Dendritic cell treated with granulocyte-macrophage colony-stimulating factor and Interleukin-4, amounts not matched to agents 40 ng/mL and 50 ng/mL, for 4 days (primary cell): ENCODE measurements at regions not wholly inside any gene's neighbourhood (a gene's known extent, or its start where the extent isn't known, plus 50 kb on each side); places are given as distances from the start of the nearest gene placed in this dataset.

ENCODE experiments used
- H3K27ac Mint-ChIP-seq: one replicate; pipeline ENCODE4 v1.8.0; 2022; ENCODE audit warnings: mild to moderate bottlenecking, mixed read lengths
- H3K27me3 Mint-ChIP-seq: one replicate; pipeline ENCODE4 v1.8.0; 2022; ENCODE audit warnings: mild to moderate bottlenecking, mixed read lengths
- H3K36me3 Mint-ChIP-seq: one replicate; pipeline ENCODE4 v1.8.0; 2022; ENCODE audit warnings: low read depth, mixed read lengths
- H3K4me1 Mint-ChIP-seq: one replicate; pipeline ENCODE4 v1.8.0; 2022; ENCODE audit warnings: low read depth, mixed read lengths
- H3K4me3 Mint-ChIP-seq: one replicate; pipeline ENCODE4 v1.8.0; 2022; ENCODE audit warnings: mild to moderate bottlenecking, moderate library complexity, mixed read lengths
- H3K9me3 Mint-ChIP-seq: one replicate; pipeline ENCODE4 v1.8.0; 2022; ENCODE audit warnings: mixed read lengths
- intact Hi-C: fragments of 100-400 bp; cut with micrococcal nuclease; formaldehyde crosslinking; loops from one replicate; pipeline ENCODE4 v1.15.0; 2022

DNA sequence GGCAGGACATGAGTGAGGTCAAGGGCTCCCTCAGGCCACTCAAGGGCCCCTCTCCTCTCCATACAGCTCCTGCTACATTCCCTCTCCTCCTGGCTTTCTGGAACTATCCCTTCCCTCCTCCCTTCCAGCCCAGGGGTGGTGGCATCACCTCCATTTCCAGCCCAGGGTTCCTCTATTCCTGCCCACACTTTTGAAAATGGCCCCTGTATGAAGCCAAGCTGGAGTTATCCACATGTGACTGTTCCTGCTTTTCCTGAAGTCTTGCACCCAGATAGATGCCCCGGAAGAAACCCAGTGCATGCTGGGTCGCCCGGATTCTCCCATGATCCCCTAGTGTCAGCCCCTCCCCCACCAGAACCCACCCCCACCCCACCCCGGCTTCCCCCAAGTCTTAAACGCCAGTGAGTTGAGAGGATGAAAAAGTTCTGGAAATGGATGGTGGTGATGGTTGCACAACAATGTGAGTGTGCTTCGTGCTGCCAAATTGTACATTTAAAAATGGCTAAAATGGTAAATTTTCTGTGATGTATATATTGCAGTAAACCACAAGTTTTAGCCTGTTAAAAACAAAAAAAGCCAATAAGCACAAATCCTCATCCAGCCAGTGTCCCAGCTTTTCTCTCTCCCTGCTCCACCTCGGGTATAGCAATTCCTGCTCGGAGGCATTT, 136.9 kb downstream of the SCARB1 start:
- Mint-ChIP-seq H3K27me3 (no peaks in the 10 kb centered on the region), H3K27ac (peak overlapping the region; percentile 90), H3K4me1 (peaks cover 38% of the 10 kb centered on the region), H3K36me3 (peaks cover under 1% of the 10 kb centered on the region), H3K4me3 (no peak overlapping the region), H3K9me3 (no peaks in the 10 kb centered on the region)
- intact Hi-C loops = loop anchor here (2.0 to 5.0 kb wide), 2 partner anchors 14 to 44 kb away; no protein-coding TSS in a partner anchor

DNA sequence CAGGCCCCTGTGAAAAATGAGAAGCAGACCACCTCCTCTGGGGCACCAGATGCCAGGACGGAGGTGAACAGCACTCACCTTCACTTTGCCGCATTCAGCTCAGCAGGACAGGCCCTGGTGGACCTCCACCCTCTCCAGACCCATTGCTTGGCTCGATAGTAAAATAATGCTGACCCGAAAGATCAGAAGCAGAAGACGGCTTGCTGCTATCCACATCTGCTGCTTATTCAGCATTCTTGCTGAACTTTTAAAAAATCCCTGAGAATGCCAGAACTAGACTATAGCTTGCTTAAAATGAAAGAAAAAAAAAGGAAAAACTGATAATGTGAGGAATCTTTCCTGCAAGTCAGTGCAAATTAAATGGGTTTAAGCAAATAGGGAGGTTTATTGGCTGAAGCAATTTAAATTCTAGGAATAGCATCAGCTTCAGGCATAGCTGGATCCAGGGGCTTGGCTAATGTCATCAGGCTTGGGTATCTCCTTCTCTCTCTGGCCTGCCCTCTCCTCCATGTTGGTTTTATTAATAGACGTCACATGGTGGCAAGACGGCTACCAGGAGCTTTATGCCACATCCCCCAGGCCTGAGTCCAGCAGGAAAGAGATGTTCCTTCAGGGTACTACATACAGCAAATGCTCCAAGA, 137.9 kb downstream of the SCARB1 start:
- H3K9me3 Mint-ChIP-seq = no peaks in the 10 kb centered on the region
- intact Hi-C loops = loop anchor here (2.0 to 5.0 kb wide), 2 partner anchors 13 to 43 kb away; no protein-coding TSS in a partner anchor
- peak overlapping the region; percentile 90 for H3K27ac Mint-ChIP-seq
- H3K36me3 Mint-ChIP-seq = no peaks in the 10 kb centered on the region
- H3K27me3 Mint-ChIP-seq = no peaks in the 10 kb centered on the region
- H3K4me3 Mint-ChIP-seq = no peak overlapping the region
- H3K4me1 Mint-ChIP-seq = peaks cover 48% of the 10 kb centered on the region

DNA sequence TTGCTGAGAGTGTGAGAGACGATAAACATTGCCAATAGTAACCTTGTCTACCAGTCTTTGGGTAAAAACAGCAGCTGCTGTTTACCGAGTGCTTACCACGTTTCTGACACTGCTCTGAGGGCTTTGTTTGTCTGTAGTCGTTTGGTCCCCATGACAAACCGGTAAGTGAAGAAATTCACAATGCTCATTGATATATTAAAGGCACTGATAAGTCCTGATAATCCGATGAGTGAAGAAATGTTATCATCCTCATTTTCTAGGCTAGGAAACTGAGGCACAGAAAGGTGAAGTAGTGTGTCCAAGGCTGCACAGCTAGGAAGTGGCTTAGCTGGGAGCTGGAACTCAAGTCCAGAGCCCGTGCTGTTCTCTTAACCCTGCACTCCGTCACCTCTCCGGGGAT, 138.6 kb downstream of the SCARB1 start:
- H3K27ac Mint-ChIP-seq = peak overlapping the region; percentile 90
- no peaks in the 10 kb centered on the region for H3K36me3 Mint-ChIP-seq
- no peaks in the 10 kb centered on the region for H3K9me3 Mint-ChIP-seq
- H3K4me3 Mint-ChIP-seq = no peak overlapping the region
- peaks cover 2% of the 10 kb centered on the region for H3K27me3 Mint-ChIP-seq
- intact Hi-C loops = loop anchor here (5.0 kb wide), 1 partner anchor 43 kb away; no protein-coding TSS in a partner anchor
- peaks cover 54% of the 10 kb centered on the region for H3K4me1 Mint-ChIP-seq

DNA sequence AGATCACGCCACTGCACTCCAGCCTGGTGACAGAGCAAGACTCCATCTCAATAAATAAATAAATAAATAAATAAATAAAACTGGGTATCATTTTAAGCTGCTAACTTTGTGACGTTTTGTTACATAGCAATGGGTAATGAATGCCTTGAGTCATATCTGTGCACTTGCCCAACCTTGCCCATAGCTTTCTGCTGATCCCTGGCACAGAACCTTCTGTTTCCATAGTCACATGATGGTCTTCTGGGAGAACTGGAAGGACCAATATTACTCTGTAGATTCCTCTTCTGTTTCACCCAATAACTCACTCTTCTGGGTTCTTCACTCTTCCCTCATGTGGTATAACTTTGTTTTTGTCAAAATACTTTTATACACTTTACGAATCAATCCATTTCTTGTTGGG, 140.8 kb downstream of the SCARB1 start:
- no peaks in the 10 kb centered on the region for H3K9me3 Mint-ChIP-seq
- no peak overlapping the region for H3K27ac Mint-ChIP-seq
- no peak overlapping the region for H3K4me3 Mint-ChIP-seq
- peaks cover 6% of the 10 kb centered on the region for H3K27me3 Mint-ChIP-seq
- H3K4me1 Mint-ChIP-seq = peaks cover 59% of the 10 kb centered on the region
- no peaks in the 10 kb centered on the region for H3K36me3 Mint-ChIP-seq
- intact Hi-C loops = no loop called here

DNA sequence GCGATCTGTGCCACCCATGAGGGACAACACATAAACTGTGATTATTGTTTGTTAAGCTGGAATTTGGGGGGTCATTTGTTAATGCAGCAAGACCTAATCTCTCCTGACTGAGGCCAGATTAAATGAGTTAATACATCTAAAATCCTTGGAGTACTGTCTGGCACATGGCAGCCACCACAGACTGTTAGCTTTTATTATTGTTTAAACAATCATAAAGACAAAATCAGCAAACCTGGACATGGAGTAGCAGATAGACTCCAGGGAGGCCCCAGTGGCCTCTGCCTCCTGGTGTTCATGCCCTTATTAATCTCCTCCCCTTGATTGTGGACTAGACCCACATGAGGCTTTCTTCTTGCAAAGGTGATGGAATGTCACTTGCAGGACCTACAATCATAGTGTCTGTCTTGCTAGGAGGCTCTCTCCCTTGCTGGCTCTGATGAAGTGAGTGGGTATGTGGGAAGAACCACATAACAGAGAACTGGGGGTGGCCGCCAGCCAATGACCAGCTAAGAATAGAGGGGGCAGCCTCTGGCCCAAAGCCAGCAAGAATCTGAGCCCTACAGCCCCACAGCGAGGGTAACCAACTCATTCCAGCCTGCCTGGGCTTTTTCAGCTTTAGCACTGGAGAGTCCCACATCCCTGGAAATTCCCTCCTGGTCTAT, 142.0 kb downstream of the SCARB1 start:
- Mint-ChIP-seq H3K9me3 (no peaks in the 10 kb centered on the region), H3K4me3 (no peak overlapping the region), H3K27ac (peak overlapping the region; percentile 60), H3K27me3 (peaks cover 11% of the 10 kb centered on the region), H3K4me1 (peaks cover 58% of the 10 kb centered on the region), H3K36me3 (no peaks in the 10 kb centered on the region)
- intact Hi-C loops = no loop called here

DNA sequence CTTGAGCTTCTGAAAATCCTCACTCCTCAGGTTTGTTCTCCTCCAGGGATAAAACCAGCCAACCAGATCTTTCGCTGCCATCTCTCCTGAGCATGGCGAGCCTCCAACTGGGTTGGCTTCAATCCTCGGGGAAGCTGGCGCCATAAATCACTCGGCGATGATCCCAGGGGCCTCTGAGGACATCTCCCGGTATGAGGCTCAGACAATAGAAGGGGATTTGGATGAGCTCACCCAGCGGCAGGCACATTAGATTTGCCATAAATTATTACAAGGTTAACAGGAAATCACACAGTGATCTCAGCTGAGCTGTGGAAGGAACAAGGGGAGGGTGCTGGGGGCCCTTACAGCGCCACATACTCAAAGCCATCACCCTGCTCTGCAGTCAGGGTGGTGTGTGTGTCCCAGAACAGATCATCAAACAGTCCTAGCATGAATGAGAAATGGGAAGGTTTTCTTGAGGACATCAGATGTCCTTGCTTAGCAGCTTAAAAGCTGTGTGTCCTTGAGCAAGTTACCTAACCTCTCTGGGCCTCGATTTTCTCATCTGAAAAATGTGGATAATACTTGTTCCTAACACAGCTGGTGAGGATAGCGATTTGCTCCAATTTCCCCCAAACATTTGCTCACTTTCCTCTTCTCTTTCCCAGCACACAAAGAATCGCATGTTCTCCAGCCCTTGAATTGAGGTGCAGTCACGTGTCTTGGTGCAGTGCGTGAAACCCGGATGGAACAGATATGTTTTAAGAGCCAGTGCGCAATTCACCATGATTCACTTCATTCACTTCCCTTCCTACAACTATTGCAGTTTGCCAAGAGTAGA, 142.8 kb downstream of the SCARB1 start:
- Mint-ChIP-seq H3K4me3 (no peak overlapping the region), H3K27ac (peak overlapping the region; percentile 60), H3K4me1 (peaks cover 58% of the 10 kb centered on the region), H3K27me3 (peaks cover 17% of the 10 kb centered on the region), H3K36me3 (no peaks in the 10 kb centered on the region), H3K9me3 (no peaks in the 10 kb centered on the region)
- intact Hi-C loops = no loop called here

DNA sequence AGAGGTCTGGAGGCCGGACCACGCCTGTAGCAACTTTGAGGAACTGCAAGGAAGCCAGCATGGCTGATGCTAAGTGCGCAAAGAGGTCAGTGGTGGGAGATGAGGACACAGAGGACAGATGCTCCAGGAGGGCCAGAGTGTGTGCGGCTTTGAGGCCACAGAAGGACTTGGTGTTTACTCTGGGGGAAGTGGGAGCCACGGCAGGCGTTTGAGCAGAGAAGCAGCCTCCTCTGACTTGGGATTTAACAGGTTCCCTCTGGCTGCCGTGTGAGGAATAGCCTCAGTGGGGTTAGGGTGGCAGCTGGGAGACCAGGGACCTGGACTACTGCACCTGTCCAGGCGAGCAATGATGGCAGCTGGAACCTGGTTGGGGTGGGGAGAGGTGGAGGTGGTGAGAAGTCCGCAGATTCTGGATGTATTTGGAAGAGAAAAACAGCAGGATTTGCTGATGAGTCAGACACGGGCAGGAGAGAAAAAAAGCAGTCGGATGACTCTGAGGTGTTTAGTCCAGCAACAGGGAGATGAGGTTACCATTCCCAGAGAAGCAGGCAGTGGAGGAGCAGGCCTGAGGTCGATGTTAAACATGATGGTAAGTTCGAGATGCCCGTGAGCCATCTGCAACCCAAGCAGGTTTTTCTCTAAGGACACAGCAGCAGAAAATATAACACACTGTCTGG, 143.5 kb downstream of the SCARB1 start:
- intact Hi-C loops = no loop called here
- Mint-ChIP-seq H3K36me3 (no peaks in the 10 kb centered on the region), H3K27ac (peak overlapping the region; percentile 60), H3K4me3 (no peak overlapping the region), H3K27me3 (peaks cover 23% of the 10 kb centered on the region), H3K9me3 (no peaks in the 10 kb centered on the region), H3K4me1 (peaks cover 60% of the 10 kb centered on the region)

DNA sequence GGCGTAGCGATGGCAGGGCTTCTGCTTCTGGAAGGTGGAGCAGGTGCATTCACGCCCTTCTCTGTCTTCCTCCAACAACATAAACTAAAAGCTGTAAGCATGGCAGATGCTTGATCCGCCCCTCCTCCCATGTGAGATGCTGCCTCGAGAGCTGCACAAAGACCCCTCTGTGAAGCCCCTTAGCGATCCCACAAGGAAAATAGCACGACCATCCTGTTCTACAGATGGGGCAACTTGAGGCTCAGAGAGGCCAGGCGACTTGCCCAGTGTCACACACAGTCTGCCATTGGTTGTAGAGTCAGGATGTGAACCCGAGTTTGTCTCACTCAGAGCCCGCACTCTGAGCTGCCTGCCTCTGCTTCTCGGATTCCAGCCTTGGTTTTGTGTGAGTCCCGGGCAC, 144.4 kb downstream of the SCARB1 start:
- H3K9me3 Mint-ChIP-seq = no peaks in the 10 kb centered on the region
- peak overlapping the region; percentile 60 for H3K27ac Mint-ChIP-seq
- H3K36me3 Mint-ChIP-seq = no peaks in the 10 kb centered on the region
- peaks cover 26% of the 10 kb centered on the region for H3K27me3 Mint-ChIP-seq
- peaks cover 69% of the 10 kb centered on the region for H3K4me1 Mint-ChIP-seq
- H3K4me3 Mint-ChIP-seq = no peak overlapping the region
- intact Hi-C loops = no loop called here

DNA sequence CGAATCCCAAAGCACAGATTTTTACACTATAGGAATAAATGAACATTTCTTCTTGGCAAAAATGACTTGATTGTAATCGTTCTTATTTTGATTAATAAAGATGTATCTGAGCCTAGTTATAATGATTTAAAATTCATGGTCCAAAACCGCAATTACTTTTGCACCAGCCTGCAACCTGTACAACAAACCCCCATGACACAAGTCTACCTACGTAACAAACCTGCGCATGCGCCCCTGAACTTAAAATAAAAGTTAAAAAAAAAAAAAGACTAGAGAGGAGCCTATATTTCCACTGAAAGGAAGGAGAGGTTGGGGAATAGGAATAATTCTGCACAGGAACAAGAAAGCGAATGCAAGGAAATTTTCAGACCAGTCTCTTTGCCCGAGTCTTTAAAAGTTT, 145.2 kb downstream of the SCARB1 start:
- Mint-ChIP-seq H3K9me3 (no peaks in the 10 kb centered on the region), H3K27ac (no peak overlapping the region), H3K27me3 (peaks cover 26% of the 10 kb centered on the region), H3K36me3 (no peaks in the 10 kb centered on the region), H3K4me1 (peaks cover 77% of the 10 kb centered on the region), H3K4me3 (no peak overlapping the region)
- intact Hi-C loops = no loop called here

DNA sequence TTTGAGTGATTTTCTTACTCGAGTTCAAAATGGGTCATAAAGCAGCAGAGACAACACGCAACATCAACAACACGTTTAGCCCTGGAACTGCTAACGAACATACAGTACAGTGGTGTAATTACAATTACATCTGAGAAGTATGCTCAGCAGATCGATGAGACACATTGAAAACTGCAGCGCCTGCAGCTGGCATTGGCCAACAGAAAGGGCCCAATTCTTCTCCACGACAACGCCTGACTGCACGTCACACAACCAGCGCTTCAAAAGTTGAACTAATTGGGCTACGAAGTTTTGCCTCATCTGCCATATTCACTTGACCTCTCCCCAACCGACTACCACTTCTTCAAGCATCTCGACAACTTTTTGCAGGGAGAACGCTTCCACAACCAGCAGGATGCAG, 145.6 kb downstream of the SCARB1 start:
- Mint-ChIP-seq H3K27me3 (peaks cover 26% of the 10 kb centered on the region), H3K36me3 (no peaks in the 10 kb centered on the region), H3K9me3 (no peaks in the 10 kb centered on the region), H3K4me3 (no peak overlapping the region), H3K27ac (no peak overlapping the region), H3K4me1 (peaks cover 77% of the 10 kb centered on the region)
- intact Hi-C loops = no loop called here

DNA sequence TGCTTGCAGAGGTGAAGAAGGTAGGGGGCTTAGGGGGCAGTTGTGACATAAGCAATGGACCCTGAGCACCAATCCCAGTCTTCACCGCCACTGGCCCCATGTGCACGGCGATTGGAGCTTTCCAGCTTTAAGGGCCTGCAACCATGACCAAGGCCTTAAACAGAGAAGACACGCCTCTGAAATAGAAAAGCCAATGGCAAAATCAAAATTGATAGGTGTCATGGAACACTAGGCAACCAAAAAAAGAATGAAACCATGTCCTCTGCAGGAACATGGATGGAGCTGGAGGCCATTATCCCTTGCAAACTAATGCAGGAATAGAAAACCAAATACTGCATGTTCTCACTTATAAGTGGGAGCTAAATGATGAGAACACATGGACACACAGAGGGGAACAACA, 146.3 kb downstream of the SCARB1 start:
- peak overlapping the region; percentile 58 for H3K27ac Mint-ChIP-seq
- H3K9me3 Mint-ChIP-seq = no peaks in the 10 kb centered on the region
- H3K27me3 Mint-ChIP-seq = peaks cover 26% of the 10 kb centered on the region
- peaks cover 78% of the 10 kb centered on the region for H3K4me1 Mint-ChIP-seq
- no peak overlapping the region for H3K4me3 Mint-ChIP-seq
- intact Hi-C loops = no loop called here
- H3K36me3 Mint-ChIP-seq = no peaks in the 10 kb centered on the region

DNA sequence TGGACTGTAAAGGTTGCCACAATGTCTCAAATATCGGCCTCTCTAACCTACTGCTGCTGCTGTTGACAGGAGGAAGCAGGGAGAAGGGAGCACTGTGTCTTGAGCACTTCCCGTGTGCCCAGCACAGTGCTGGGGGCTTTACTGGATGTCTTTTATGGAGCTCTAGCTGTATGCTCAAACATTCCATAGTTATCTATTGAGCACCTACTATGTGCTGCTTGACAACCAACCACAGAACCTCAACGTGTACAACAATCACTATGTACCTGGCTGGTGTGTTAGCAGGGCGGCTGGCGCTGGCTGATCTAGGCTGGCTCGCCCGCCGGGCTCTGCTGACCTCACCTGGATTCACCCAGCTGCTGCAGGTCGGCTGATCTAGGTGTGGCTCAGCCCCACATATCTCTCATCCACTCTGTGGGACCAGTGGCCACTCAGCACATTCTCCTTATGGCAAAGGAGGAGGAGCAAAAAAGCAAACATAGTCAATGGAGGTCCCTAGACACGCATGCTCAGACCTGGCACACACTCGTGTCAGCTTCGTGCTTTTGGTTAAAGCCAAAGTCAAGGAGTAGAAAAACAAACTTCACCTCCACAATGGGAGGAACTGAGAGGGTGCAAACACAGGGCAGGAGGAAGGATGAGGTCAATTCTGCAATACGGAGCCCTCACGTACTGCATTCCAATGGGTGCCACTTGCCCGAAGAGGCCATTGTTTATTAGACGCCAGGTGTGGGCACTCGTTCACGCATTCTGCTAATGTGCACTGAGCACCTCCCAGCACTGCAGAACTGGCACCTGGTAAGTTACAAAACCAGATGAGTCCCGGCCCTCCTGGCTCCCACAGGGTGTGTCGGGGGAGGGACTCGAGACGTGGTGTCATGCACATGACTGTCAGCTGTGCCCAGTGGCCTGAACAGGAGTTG, 147.2 kb downstream of the SCARB1 start:
- Mint-ChIP-seq H3K9me3 (no peaks in the 10 kb centered on the region), H3K27me3 (peaks cover 26% of the 10 kb centered on the region), H3K27ac (peak overlapping the region; percentile 58), H3K4me3 (no peak overlapping the region), H3K4me1 (peaks cover 74% of the 10 kb centered on the region), H3K36me3 (no peaks in the 10 kb centered on the region)
- intact Hi-C loops = no loop called here
